Mucosa of descending colon (tissue), 3 donors: ENCODE measurements at regions not wholly inside any gene's neighbourhood (a gene's known extent, or its start where the extent isn't known, plus 50 kb on each side); places are given as distances from the start of the nearest gene placed in this dataset.

Experiments
- ATAC-seq: fragments of 200-7000 bp; cut with Tn5 transposase; one replicate; pipeline ENCODE4 v1.9.1; 2020; ENCODE audit warnings: mild to moderate bottlenecking, moderate library complexity
- DNase-seq, 3 donors: peaks; one replicate each; pipeline ENCODE4 v3.0.0-alpha.2; 2020
- H3K36me3 ChIP-seq: fragments of 200-600 bp; one replicate; pipeline ENCODE4 v1.8.0; 2021; ENCODE audit warnings: low read depth, mild to moderate bottlenecking
- H3K4me1 ChIP-seq: fragments of 200-600 bp; one replicate; pipeline ENCODE4 v1.8.0; 2021; ENCODE audit warnings: low read depth, mild to moderate bottlenecking
- H3K4me3 ChIP-seq: fragments of 200-600 bp; one replicate; pipeline ENCODE4 v1.8.0; 2021; ENCODE audit warnings: mild to moderate bottlenecking
- H3K9me3 ChIP-seq: fragments of 200-600 bp; one replicate; pipeline ENCODE4 v1.8.0; 2021; ENCODE audit warnings: mild to moderate bottlenecking
- intact Hi-C, 2 donors: fragments of 100-400 bp; cut with DNase I in 1 of 2; cut with micrococcal nuclease in 1 of 2; formaldehyde crosslinking; loops; one replicate each; pipeline versions ENCODE4 v1.11.0 to v1.11.1; 2022; cut with DNase I, micrococcal nuclease
- TF ChIP-seq, protein P1 (sequence below): fragments of 200-600 bp; IDR thresholded peaks from one replicate; pipeline ENCODE4 v1.8.0; 2022; ENCODE audit warnings: antibody characterized with exemption, mild to moderate bottlenecking
- donor health status: DM: no; HTN: no; CAD: no; lungs with moderate emphysema.
- donor health status: DM: no; HTN: no; CAD: no.
- donor health status: DM: no; HTN: yes; CAD: no.

- Histone ChIP-seq H3K4me3 (no peak overlapping the region), H3K36me3 (no peaks in the 10 kb centered on the region), H3K4me1 (no peaks in the 10 kb centered on the region), H3K9me3 (no peaks in the 10 kb centered on the region)
- DNase-seq (no peak), ATAC-seq (no peak)
- TF ChIP-seq, protein P1, sequence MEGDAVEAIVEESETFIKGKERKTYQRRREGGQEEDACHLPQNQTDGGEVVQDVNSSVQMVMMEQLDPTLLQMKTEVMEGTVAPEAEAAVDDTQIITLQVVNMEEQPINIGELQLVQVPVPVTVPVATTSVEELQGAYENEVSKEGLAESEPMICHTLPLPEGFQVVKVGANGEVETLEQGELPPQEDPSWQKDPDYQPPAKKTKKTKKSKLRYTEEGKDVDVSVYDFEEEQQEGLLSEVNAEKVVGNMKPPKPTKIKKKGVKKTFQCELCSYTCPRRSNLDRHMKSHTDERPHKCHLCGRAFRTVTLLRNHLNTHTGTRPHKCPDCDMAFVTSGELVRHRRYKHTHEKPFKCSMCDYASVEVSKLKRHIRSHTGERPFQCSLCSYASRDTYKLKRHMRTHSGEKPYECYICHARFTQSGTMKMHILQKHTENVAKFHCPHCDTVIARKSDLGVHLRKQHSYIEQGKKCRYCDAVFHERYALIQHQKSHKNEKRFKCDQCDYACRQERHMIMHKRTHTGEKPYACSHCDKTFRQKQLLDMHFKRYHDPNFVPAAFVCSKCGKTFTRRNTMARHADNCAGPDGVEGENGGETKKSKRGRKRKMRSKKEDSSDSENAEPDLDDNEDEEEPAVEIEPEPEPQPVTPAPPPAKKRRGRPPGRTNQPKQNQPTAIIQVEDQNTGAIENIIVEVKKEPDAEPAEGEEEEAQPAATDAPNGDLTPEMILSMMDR, result no peak
- intact Hi-C loops, result no loop called here
Observed at GRCh38 chr5:36491856-36492255, 114.5 kb upstream of the SLC1A3 start.

GRCh38 chr5:36492984-36493654 is 113.3 kb upstream of the SLC1A3 start:
- Histone ChIP-seq H3K4me3 (no peak overlapping the region), H3K9me3 (no peaks in the 10 kb centered on the region), H3K36me3 (no peaks in the 10 kb centered on the region), H3K4me1 (no peaks in the 10 kb centered on the region)
- intact Hi-C loops, result no loop called here
- ATAC-seq (no peak), DNase-seq (no peak)
- TF ChIP-seq, protein P1, result no peak

DNA sequence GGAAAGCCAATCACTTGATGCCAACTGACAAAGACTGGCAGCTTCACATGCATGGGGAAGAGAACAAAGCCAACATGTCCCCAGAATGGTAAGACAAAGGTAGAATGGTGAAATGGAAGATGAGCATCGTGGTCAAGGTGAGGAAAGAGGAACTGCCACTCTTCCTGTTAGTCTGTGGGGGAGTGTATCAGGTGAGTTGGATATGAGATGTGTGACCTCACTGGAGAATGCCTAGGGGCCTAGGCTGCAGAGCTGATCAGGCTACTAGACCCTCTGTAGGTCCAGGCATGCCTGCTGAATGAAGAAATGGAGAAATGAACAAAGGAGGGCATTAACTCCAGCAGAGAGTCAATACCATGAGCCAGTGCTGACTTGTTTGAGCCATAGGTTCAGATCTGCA is 112.4 kb upstream of the SLC1A3 start:
- intact Hi-C loops, result no loop called here
- Histone ChIP-seq H3K36me3 (no peaks in the 10 kb centered on the region), H3K9me3 (no peaks in the 10 kb centered on the region), H3K4me3 (no peak overlapping the region), H3K4me1 (no peaks in the 10 kb centered on the region)
- DNase-seq, result no peak
- TF ChIP-seq, protein P1, result no peak
- no peak for ATAC-seq

GRCh38 chr5:36494841-36495601 is 111.4 kb upstream of the SLC1A3 start:
- intact Hi-C loops, result no loop called here
- no peak overlapping the region for H3K4me3 ChIP-seq
- ATAC-seq (no peak), DNase-seq (no peak)
- no peaks in the 10 kb centered on the region for H3K4me1 ChIP-seq
- TF ChIP-seq, protein P1, result no peak
- H3K36me3 ChIP-seq, result no peaks in the 10 kb centered on the region
- no peaks in the 10 kb centered on the region for H3K9me3 ChIP-seq

DNA sequence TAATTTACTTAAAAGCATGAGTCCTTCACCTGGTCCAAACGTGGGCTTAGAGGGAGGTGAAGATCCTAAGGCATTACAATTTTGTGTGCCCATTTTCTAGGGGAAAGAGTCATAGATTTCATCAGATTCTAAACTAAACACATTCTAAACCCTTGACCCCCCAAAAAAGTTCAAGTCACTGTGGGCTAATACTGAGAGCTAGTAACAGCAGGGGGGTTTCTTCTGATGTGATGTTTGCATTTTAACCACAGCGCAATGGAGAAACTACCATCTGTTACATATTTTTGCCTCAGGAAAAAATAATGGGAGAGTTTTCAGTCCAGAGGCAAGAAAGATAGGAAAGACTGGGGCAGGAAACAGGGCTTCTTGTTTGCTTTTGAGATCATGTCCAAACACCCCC is 110.8 kb upstream of the SLC1A3 start:
- no peaks in the 10 kb centered on the region for H3K36me3 ChIP-seq
- intact Hi-C loops, result no loop called here
- no peak for DNase-seq
- no peak for ATAC-seq
- no peaks in the 10 kb centered on the region for H3K9me3 ChIP-seq
- no peaks in the 10 kb centered on the region for H3K4me1 ChIP-seq
- H3K4me3 ChIP-seq, result no peak overlapping the region
- TF ChIP-seq, protein P1, result no peak
